ENCODE measurements at regions not wholly inside any gene's neighbourhood (a gene's known extent, or its start where the extent isn't known, plus 50 kb on each side); places are given as distances from the start of the nearest gene placed in this dataset.

DNA sequence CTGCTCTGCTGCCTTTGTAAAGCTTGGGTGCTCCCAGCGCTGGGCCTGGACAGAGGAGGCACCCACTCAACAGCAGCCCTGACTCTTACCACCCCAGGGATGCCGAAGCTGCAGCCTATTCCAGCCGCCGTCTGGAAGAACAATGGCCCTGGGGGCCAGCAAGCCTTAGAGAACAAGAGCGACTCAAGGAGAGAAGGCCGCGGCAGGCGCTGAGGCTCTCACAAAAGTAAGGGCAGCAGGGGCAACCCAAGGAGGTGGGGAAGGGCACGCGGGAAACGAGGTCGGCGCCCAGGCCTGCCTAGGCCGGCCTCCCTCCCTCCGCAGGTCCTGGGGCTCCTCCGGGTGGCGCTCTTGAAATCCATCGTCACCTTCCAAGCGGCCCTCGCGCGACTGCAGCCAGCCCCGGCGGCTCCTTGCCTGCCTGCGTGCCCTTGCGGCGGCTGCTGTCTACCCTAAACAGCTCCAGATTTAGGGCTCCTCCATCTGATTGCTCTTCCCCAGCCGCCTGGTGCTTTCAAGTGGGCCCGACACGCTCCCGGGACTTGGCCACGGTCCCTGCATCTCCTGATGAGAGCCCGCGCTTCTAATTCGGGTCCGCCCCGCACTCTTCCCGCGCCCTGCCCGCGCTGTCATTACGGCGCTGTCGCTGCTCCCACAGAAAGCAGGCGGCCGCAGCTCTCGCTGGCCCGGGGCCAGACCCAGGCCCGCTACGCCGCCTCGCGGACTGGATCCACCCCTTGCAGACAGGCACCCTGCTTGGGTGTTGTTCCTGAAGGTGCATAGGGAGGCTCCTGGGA, 213.3 kb downstream of the SEMA6A start:
- Histone ChIP-seq H2BK20ac (ENCODE audit: low read length) (no peak overlapping the region), H2AFZ (ENCODE audit: low read length) (peak overlapping the region; percentile 16; the same call in 1 of the 2 replicates), H3K18ac (ENCODE audit: extremely low read depth, low read length) (no peak overlapping the region; the same call in 1 of the 2 replicates), H3K27me3 (replicated peaks in 1 of 4; ENCODE audit: control insufficient read depth in 3 of 4, extremely low read depth in 1 of 4, insufficient read depth in 3 of 4, low read length in 3 of 4) (peaks cover 0 to 5% (median 3%) of the 10 kb centered on the region in 4 experiments; a peak in 4 of 7 replicates), H3K79me1 (ENCODE audit: low read depth, low read length) (no peaks in the 10 kb centered on the region), H4K8ac (ENCODE audit: extremely low read depth, insufficient read depth, low read length) (no peak overlapping the region), H2BK120ac (replicated peaks; ENCODE audit: low read depth, low read length) (no peak overlapping the region), H2AK5ac (ENCODE audit: low read depth, low read length) (no peak overlapping the region), H2BK5ac (ENCODE audit: low read depth, low read length) (no peak overlapping the region), H3K4me2 (ENCODE audit: insufficient read depth in 1 of 2, low read depth in 2 of 2, low read length in 2 of 2) (peak overlapping the region; percentile 67 to 72), H3K4me1 (replicated peaks in 1 of 4; ENCODE audit: control insufficient read depth in 3 of 4, insufficient read depth in 4 of 4, low read length in 3 of 4) (peaks cover 0 to 8% (median 2%) of the 10 kb centered on the region in 4 experiments; a peak in 6 of 7 replicates), H3K14ac (ENCODE audit: insufficient read length) (no peak overlapping the region), H3K9me3 (ENCODE audit: insufficient read depth in 2 of 2, low read depth in 1 of 2, low read length in 1 of 2) (no peaks in the 10 kb centered on the region), H3K36me3 (ENCODE audit: control insufficient read depth in 2 of 4, insufficient read depth in 4 of 4, low read length in 3 of 4) (no peaks in the 10 kb centered on the region), H3K79me2 (ENCODE audit: control insufficient read depth in 1 of 2, insufficient read depth in 2 of 2, low read length in 2 of 2) (no peaks in the 10 kb centered on the region), H3K4ac (replicated peaks; ENCODE audit: insufficient read length, low read depth, low read length) (no peak overlapping the region), H3K23ac (ENCODE audit: insufficient read length) (no peak overlapping the region), H3K56ac (replicated peaks; ENCODE audit: insufficient read length, low read depth, low read length) (no peak overlapping the region), H3K4me3 (ENCODE audit: extremely low read depth in 1 of 4, insufficient read depth in 2 of 4, low read depth in 3 of 4, low read length in 4 of 4) (peak overlapping the region; percentile 27 to 60 (median 34)), H3K9ac (replicated peaks in 1 of 4; ENCODE audit: extremely low read depth in 1 of 4, low read depth in 3 of 4, low read length in 3 of 4) (no peak overlapping the region; a peak in 1 of 7 replicates), H4K20me1 (replicated peaks in 1 of 2; ENCODE audit: control insufficient read depth in 1 of 2, insufficient read depth in 2 of 2, low read length in 2 of 2) (no peaks in the 10 kb centered on the region), H3K23me2 (ENCODE audit: low read depth, low read length) (peaks cover 2% of the 10 kb centered on the region; the same call in 1 of the 2 replicates), H3K27ac (ENCODE audit: low read depth, low read length) (no peak overlapping the region), H2BK15ac (ENCODE audit: low read length) (0 out of 2 replicates have a peak overlapping the region, but pooled peaks have one; percentile 31), H4K5ac (ENCODE audit: insufficient read length, low read depth, low read length) (no peak overlapping the region), H2BK12ac (ENCODE audit: low read depth, low read length) (no peak overlapping the region), H4K91ac (replicated peaks; ENCODE audit: insufficient read length, low read length) (no peak overlapping the region)
- DNase-seq (ENCODE audit: low read depth in 1 of 2, low spot score in 2 of 2), result peak; percentile 49 to 87
- POLR2A ChIA-PET (ENCODE audit: partially characterized antibody), result interaction anchor here (1.0 to 2.4 kb wide), 3 partner anchors 10 to 92 kb away, joined by 3 to 5 read pairs (median 4); no protein-coding TSS in a partner anchor
- 10% methylated on average over 45 of the region's 53 CpGs; no CpG with 5 or more reads in 1 of the 2 experiments for WGBS, 2 experiments (ENCODE audit: extremely low coverage in 1 of 2, insufficient coverage in 1 of 2, insufficient read length in 1 of 2, insufficient replicate concordance in 2 of 2, low coverage in 1 of 2, low lambda C conversion rate in 2 of 2, missing lambda C conversion rate in 1 of 2)
- FAIRE-seq, result no peak
- CTCF ChIA-PET (ENCODE audit: partially characterized antibody), result interaction anchor here (0.6 to 3.6 kb wide), 15 partner anchors 9 to 224 kb away, joined by 3 to 13 read pairs (median 3); no protein-coding TSS in a partner anchor
- TF ChIP-seq CHD1 (IDR thresholded peaks at IDR 0.05; ENCODE audit: low read depth, low read length) (no peak), SAP30 (IDR thresholded peaks at IDR 0.05; ENCODE audit: insufficient read depth, insufficient replicate concordance, low read length) (no peak), CBX8 (IDR thresholded peaks at IDR 0.05; ENCODE audit: borderline replicate concordance, low read depth, low read length) (no peak), TBP (IDR thresholded peaks at IDR 0.05; ENCODE audit: low read depth, low read length) (peak; percentile 83), KDM4A (IDR thresholded peaks at IDR 0.05; ENCODE audit: low read depth, low read length, severe bottlenecking) (no peak), TEAD4 (IDR thresholded peaks at IDR 0.05; ENCODE audit: low read depth, low read length) (no peak), ASH2L (IDR thresholded peaks at IDR 0.05; ENCODE audit: low read length) (peak; percentile 85), NANOG (IDR thresholded peaks at IDR 0.05; ENCODE audit: insufficient read depth, low read depth, low read length, poor library complexity, severe bottlenecking) (no peak), EZH2 (IDR thresholded peaks at IDR 0.05; ENCODE audit: low read depth, low read length, severe bottlenecking) (no peak), CREB1 (IDR thresholded peaks at IDR 0.05) (no peak; the same call in none of the 2 replicates), POLR2A (IDR thresholded peaks at IDR 0.05; ENCODE audit: control extremely low read depth in 1 of 2, low read depth in 2 of 2, low read length in 2 of 2) (no peak; a peak in 1 of 3 replicates), TCF12 (IDR thresholded peaks at IDR 0.05; ENCODE audit: low read depth, low read length) (no peak), CBX5 (IDR thresholded peaks at IDR 0.05; ENCODE audit: low read depth, low read length) (no peak)

Data from H1 (cell line).